NCI-H1694 (cell line): ENCODE measurements at regions not wholly inside any gene's neighbourhood (a gene's known extent, or its start where the extent isn't known, plus 50 kb on each side); places are given as distances from the start of the nearest gene placed in this dataset.

ENCODE experiments used
- DNase-seq: peaks from one replicate; lab custom pipeline; 2025; lab: John Stamatoyannopoulos, UW

- DNase-seq = no peak
Measured at GRCh38 chr5:88487066-88487465, 218.4 kb upstream of the TMEM161B start.

- DNase-seq = no peak
Measured at GRCh38 chr5:88486431-88486830, 217.8 kb upstream of the TMEM161B start.

- no peak for DNase-seq
Measured at GRCh38 chr5:88485531-88485930, 216.9 kb upstream of the TMEM161B start.

- no peak for DNase-seq
Measured at GRCh38 chr5:88483964-88484672, 215.5 kb upstream of the TMEM161B start.

GRCh38 chr5:88480801-88481499 lies 212.3 kb upstream of the TMEM161B start:
- peak; percentile 76 for DNase-seq

DNA sequence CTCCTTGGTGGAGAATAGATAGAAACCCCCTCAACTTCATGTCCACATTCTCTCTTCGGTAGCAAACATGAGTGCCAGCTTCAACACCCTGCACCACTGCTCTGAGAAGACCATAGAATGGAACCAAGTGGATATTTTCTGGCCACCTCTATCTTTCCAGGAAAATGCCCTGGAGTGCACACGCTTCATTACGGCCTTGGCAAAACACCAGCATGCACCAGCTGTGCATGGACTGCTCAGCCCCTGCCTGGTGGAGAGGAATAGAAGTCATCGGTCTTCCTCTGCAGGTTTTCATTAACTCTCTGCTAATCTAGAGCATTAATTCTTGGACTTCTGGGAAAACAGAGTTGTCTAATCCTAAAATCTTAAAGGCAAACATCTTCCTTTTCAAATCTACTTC lies 211.6 kb upstream of the TMEM161B start:
- peak; percentile 29 for DNase-seq

DNA sequence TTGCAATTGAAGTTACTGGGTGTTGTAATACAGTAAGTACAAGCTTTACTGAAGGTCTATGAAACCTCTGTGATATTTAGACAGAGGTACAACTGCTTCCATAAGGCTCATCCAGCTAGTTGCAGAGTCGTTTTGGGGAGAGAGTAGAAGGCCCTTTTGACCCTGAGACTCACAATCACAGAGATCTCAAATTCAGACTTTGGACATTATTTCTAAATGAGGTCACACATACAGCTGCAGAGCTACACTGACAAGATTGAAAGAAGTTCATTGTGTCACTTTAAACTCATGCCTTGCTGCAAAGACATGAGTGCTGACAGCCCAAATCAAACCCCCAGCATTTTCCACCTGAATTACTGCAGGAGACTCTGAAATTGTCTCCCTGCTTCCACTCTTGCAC lies 205.9 kb upstream of the TMEM161B start:
- no peak for DNase-seq

DNA sequence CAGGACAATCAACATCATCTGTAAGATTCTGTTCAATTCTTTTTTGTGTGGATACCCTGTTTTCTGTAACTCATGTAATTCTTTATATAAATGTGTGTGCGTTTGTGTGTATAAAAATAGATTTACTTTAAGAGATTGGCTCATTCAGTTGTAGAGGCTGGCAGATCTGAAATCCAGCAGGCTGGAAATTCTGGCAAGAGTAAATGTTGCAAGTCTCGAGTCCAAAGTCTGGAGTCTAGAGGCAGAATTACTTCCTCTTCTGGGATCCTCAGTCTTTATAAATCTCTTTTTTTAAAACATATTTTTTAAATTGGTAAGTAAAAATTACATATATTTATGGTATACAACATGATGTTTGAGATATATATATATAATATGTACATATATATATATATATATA lies 202.1 kb upstream of the TMEM161B start:
- no peak for DNase-seq

DNA sequence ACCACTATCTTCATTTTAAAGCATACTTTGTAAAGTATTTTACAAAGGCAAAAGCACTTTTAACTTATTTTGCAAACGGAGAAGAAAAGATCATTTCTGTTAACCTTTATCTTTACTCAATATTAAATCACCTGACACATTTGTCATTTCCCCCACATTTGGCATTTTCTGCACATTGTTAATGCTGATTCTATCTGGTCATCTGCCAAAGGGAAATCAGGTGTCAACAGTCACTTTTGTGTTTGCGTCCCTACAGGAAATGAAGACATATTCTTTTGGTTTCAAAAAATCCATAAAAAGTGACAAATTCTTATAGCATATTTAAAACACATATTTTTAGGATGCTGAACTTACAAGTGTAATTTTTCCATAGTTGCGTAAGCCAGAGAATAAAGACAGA lies 191.3 kb upstream of the TMEM161B start:
- no peak for DNase-seq

GRCh38 chr5:88452820-88453219 lies 184.2 kb upstream of the TMEM161B start:
- no peak for DNase-seq

DNA sequence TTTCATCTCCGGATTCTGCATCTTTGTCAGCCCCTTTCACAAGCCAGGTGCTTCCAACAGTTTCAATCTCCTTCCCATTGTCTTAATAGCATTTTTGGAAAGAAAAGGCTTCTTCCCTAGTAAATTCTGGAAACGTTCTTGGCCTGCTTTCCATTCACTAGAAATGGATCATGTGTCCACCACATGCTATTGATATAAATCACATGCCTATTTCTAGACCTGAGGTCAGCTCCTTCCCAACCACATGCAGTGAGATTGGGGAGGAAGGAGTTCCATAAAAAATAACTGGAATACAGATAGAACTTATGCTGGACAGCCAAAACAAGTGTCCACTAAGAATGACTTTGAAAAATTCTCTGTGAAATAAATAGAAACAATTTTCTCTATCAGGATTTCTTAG lies 181.6 kb upstream of the TMEM161B start:
- no peak for DNase-seq

DNA sequence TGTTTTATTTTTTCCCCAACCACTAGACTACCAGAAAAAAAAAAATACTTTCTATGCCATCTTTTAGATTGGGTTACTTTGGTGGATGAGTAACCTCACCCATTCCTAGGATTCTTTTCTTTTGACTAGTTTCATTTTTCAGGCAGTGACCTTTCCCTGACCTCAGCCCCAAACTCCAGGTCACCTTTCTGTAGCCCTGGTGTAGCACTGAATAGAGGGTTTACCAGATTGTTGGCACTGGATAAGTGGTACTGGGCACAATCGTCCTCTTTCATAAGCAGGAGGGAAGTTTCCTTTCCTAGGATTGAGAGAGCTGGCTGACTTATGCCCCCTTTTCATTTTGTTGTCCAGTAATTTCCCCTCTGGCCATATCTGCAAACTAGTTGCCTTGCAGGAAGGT lies 169.4 kb upstream of the TMEM161B start:
- no peak for DNase-seq

DNA sequence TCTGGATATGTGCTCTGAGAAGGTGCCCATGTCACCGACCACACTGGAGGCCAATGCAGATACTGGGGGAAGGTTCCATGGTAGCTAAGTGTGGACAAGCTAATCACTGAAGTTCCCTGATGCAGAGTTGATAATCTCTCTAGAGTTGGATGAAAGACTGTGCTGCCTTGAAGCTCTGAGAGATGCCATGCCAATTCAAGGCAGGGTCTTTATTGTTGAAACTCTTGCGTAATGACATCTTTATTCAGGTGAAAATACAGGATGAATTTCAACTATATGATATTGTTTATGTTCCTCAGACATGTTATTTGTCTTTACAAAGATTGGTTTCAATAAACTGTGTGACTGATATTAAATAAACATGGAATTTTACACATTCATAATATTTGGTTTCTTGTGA lies 167.6 kb upstream of the TMEM161B start:
- no peak for DNase-seq

- DNase-seq = no peak
Measured at GRCh38 chr5:88428633-88429032, 160.0 kb upstream of the TMEM161B start.

GRCh38 chr5:88426441-88426840 lies 157.8 kb upstream of the TMEM161B start:
- DNase-seq = no peak

DNA sequence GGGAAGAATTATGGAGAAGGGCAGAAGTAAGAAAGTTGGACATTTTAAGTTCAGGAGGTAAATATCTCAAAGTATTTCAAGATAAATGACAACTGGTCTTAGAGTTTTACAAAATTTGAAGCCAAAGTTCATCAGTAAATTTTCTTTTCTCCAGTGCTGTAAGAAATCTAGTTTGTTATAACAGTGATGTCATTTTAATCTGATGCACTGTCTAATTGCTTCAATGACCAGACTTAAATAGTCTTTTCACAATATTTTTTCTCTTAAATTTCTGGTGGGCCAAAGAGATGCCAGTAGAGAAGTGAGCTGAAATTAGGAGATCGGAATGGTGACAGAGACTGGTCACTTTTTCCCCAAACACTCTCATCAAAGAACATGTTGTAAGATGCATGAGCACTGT lies 156.5 kb upstream of the TMEM161B start:
- DNase-seq = no peak

GRCh38 chr5:88419931-88420330 lies 151.3 kb upstream of the TMEM161B start:
- no peak for DNase-seq

GRCh38 chr5:88407341-88407740 lies 138.7 kb upstream of the TMEM161B start:
- DNase-seq = no peak

DNA sequence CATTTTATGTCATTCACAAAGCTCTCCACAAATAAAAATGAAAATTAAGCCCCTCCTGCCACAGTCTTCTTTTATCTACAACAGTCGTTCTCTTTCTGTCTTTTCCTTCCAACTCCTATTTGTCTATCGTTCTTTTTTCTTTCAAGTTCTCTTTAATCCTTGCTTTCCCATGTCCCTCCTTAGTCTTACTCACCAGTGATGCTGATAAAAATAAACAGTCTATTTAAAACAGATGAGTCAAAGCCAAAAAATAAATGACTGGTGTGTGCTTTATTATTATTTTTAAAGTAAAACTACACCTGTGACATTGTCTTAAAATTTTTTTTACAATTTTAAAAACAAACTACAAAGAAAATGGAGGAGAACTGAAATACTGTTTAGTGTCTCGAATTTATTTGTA lies 137.1 kb upstream of the TMEM161B start:
- no peak for DNase-seq

DNA sequence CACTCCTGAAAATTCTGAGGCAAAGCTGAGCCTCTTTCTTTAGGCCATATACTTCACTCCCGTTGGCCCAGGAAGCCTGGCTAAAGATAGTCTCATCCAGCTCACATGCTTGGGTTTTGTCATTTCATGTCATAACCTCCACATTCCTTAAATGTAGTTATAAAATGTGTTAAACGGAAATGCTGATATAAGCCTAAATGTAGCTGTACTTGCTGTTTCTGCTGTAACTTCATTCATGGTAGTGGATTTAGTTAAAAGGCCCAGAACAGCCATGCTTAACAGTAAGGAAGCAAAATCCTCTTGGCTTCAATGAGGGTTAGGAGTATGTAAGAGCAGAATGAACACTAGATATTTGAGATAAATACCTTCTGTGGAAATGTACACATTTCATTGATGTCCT lies 135.8 kb upstream of the TMEM161B start:
- no peak for DNase-seq

- no peak for DNase-seq
Measured at GRCh38 chr5:88401686-88402085, 133.0 kb upstream of the TMEM161B start.

DNA sequence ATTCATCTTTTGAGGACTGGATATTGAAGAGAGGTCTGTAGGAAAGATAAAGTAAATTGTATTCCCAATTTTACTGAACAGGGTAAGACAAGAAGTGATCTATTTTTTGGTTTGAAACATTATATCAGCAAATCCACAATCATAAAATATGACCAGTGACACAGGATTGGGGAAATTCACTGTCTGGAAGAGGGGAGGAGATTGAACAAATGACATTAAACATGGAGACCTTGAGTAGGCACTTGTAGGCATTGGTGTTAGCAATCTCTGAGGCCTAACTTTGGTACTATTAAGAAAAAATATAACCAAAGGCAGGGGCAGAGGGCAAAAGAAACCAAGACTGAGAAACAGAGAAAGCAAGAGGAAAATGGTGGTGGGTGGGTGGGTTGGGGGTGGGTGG lies 132.6 kb upstream of the TMEM161B start:
- DNase-seq = no peak

- DNase-seq = no peak
Measured at GRCh38 chr5:88399561-88399960, 130.9 kb upstream of the TMEM161B start.

- no peak for DNase-seq
Measured at GRCh38 chr5:88398316-88398715, 129.7 kb upstream of the TMEM161B start.
